Esophagus muscularis mucosa (tissue), 4 donors: ENCODE measurements at regions not wholly inside any gene's neighbourhood (a gene's known extent, or its start where the extent isn't known, plus 50 kb on each side); places are given as distances from the start of the nearest gene placed in this dataset.

Experiments used
- DNase-seq: peaks from one replicate; pipeline ENCODE4 v3.0.0-alpha.2; 2017; ENCODE audit errors: extremely low spot score
- H3K27ac ChIP-seq, 4 donors: fragments of 200-600 bp; sonication (generic); replicated peaks in 1 of 4; 1 replicate in 3 of 4; 2 replicates in 1 of 4; pipeline ENCODE4 v1.5.1; 2016 to 2019; ENCODE audit warnings: mild to moderate bottlenecking in 1 of 4
- H3K27me3 ChIP-seq, 4 donors: fragments of 200-600 bp; sonication (generic); one replicate each; pipeline versions ENCODE4 v1.5.1 to v1.6.0; 2016 to 2019
- H3K36me3 ChIP-seq, 4 donors: fragments of 200-600 bp; sonication (generic); one replicate each; pipeline ENCODE4 v1.5.1; 2016 to 2019
- H3K4me1 ChIP-seq, 4 donors: fragments of 200-600 bp; sonication (generic); one replicate each; pipeline ENCODE4 v1.5.1; 2016 to 2019
- H3K4me3 ChIP-seq, 4 donors: fragments of 200-600 bp; sonication (generic); 1 replicate in 2 of 4; 2 replicates in 2 of 4; pipeline ENCODE4 v1.5.1; 2016 to 2019; ENCODE audit warnings: mild to moderate bottlenecking in 4 of 4, moderate library complexity in 1 of 4
- H3K9me3 ChIP-seq, 4 donors: fragments of 200-600 bp; sonication (generic); 1 replicate in 3 of 4; 2 replicates in 1 of 4; pipeline ENCODE4 v1.5.1; 2016 to 2019
- EP300 ChIP-seq: sonication (generic); formaldehyde crosslinking; IDR thresholded peaks from one replicate; pipeline ENCODE4 v1.6.1; 2017; ENCODE audit warnings: antibody characterized with exemption
- POLR2A ChIP-seq: fragments of 450-650 bp; IDR thresholded peaks from one replicate; pipeline ENCODE4 v1.6.1; 2017; ENCODE audit warnings: antibody characterized with exemption, moderate library complexity, mild to moderate bottlenecking, low read depth
- POLR2AphosphoS5 ChIP-seq, 2 donors: sonication (generic); formaldehyde crosslinking; IDR thresholded peaks; one replicate each; pipeline ENCODE4 v1.6.1; 2017; ENCODE audit warnings: antibody characterized with exemption in 2 of 2
- WGBS: methylation state at CpG from one replicate; pipeline ENCODE4 v1.1.5; 2018; 5-methylcytosine and 5-hydroxymethylcytosine counted together
- intact Hi-C: fragments of 100-400 bp; cut with DNase I; formaldehyde crosslinking; loops from one replicate; pipeline ENCODE4 v1.15.1; 2023
- TF ChIP-seq, protein P1 (sequence below), 3 experiments: fragments of 200-600 bp in 2 of 3; fragments of 450-650 bp in 1 of 3; sonication (generic) in 2 of 3; IDR thresholded peaks; one replicate each; pipeline ENCODE4 v1.5.1; 2017 to 2019; ENCODE audit warnings: antibody characterized with exemption in 3 of 3, mild to moderate bottlenecking in 2 of 3, moderate library complexity in 1 of 3

DNA sequence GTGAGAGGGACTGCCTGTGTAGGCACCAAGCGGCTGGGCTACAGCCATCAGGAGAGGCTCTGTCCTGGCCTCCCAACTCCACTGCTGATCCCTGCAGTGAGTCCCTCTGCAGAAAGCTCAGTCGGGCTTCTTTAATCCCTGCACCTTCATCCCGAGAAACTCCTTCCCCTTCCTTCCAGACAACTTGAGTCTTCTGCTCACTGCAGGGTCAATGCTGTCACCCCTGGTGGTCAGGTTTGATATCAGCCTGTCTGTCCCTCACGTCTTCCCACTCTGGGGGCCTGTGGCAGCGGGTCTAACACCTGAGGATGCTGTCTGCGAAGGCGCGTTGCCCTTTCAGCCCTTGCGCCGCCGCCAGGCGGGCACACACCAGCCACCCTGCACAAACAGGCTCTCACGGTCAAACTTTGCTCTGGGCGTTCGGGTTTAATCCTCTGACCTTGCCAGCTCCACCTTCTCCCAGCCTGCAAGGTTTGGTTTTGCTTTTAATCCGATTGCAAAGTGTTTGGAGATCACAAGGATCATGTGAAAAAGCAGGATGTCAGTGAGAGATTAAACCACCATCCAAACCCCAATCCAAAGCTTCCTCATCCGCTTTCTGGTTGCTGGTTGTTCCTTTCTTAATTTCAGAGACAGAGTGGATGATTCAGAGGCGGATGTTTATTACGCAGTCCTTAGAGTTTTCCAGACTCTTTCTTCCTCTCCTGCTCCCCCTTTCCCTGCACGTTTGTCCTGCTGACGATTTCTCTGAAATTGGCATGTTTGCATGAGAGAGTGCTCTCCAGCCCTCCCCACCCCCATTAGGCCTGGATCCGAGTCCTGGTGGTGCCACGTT is 74.8 kb upstream of the SLC34A2 start:
- H3K4me1 ChIP-seq = no peaks in the 10 kb centered on the region
- H3K9me3 ChIP-seq = no peaks in the 10 kb centered on the region
- TF ChIP-seq POLR2AphosphoS5 (IDR thresholded peaks at IDR 0.05) (no peak), POLR2A (no peak), EP300 (no peak)
- TF ChIP-seq, protein P1, sequence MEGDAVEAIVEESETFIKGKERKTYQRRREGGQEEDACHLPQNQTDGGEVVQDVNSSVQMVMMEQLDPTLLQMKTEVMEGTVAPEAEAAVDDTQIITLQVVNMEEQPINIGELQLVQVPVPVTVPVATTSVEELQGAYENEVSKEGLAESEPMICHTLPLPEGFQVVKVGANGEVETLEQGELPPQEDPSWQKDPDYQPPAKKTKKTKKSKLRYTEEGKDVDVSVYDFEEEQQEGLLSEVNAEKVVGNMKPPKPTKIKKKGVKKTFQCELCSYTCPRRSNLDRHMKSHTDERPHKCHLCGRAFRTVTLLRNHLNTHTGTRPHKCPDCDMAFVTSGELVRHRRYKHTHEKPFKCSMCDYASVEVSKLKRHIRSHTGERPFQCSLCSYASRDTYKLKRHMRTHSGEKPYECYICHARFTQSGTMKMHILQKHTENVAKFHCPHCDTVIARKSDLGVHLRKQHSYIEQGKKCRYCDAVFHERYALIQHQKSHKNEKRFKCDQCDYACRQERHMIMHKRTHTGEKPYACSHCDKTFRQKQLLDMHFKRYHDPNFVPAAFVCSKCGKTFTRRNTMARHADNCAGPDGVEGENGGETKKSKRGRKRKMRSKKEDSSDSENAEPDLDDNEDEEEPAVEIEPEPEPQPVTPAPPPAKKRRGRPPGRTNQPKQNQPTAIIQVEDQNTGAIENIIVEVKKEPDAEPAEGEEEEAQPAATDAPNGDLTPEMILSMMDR (IDR thresholded peaks at IDR 0.05) = no peak
- no peak for DNase-seq
- H3K27me3 ChIP-seq = no peaks in the 10 kb centered on the region
- H3K27ac ChIP-seq = no peak overlapping the region
- WGBS = 78% methylated on average over 23 of the region's 23 CpGs
- intact Hi-C loops = no loop called here
- H3K4me3 ChIP-seq = no peak overlapping the region
- no peaks in the 10 kb centered on the region for H3K36me3 ChIP-seq

DNA sequence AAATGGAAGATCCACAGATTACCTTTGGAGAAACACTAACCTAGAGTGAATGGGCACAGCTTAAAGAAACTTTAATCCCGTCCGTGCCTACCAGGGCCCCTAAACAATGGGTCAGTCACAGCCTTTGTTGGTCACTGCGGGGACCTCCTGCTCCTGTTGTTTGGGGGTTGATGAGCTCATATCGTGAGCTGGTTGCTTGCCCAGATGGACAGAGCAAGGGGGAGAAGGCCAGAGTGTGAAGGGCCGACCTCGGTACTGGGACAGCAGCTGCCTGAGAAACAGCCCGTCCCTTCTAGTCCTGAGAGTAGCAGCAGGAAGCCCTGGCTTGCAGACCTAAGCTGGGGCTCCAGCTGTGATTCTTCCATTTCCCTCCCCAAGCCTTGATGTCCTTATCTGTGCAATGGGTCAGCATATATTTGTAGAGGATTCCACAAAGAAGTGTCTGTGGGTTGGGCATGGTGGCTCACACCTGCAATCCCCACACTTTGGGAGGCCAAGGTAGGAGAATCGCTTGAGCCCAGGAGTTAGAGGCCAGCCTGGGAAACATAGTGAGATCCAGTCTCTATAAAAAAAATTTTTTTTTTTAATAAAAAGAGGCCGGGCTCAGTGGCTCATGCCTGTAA is 69.6 kb upstream of the SLC34A2 start:
- no peaks in the 10 kb centered on the region for H3K36me3 ChIP-seq
- no peaks in the 10 kb centered on the region for H3K9me3 ChIP-seq
- no peak overlapping the region for H3K4me3 ChIP-seq
- no peaks in the 10 kb centered on the region for H3K4me1 ChIP-seq
- WGBS = 94% methylated on average over 5 of the region's 9 CpGs
- H3K27ac ChIP-seq = no peak overlapping the region
- H3K27me3 ChIP-seq = no peaks in the 10 kb centered on the region
- DNase-seq = no peak
- intact Hi-C loops = no loop called here
- TF ChIP-seq POLR2A (no peak), EP300 (no peak), POLR2AphosphoS5 (IDR thresholded peaks at IDR 0.05) (no peak)
- TF ChIP-seq, protein P1 (IDR thresholded peaks at IDR 0.05) = no peak

DNA sequence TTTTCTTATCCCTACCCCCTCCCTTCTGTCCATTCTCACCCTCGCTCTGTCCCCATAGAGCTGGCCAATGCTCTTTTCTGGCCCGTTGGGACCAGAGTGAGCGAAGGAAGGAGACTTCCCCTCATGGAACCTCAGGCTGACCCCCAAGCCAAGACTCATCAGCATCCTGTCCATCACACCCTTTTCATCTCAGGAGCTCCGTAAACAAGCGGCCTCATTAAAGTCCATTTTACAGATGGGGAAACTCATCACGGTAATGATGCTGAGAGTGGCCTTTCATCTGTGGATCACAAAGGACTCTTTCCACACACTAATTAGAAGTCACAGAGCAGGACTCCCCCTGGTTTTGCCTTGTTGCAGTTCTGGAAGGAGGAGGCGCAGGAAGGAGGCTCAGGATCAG is 67.4 kb upstream of the SLC34A2 start:
- Histone ChIP-seq H3K4me1 (no peaks in the 10 kb centered on the region), H3K27me3 (no peaks in the 10 kb centered on the region), H3K27ac (no peak overlapping the region), H3K9me3 (no peaks in the 10 kb centered on the region), H3K36me3 (no peaks in the 10 kb centered on the region), H3K4me3 (no peak overlapping the region)
- intact Hi-C loops = no loop called here
- 81% methylated on average over 7 of the region's 7 CpGs for WGBS
- DNase-seq = no peak
- TF ChIP-seq EP300 = no peak

DNA sequence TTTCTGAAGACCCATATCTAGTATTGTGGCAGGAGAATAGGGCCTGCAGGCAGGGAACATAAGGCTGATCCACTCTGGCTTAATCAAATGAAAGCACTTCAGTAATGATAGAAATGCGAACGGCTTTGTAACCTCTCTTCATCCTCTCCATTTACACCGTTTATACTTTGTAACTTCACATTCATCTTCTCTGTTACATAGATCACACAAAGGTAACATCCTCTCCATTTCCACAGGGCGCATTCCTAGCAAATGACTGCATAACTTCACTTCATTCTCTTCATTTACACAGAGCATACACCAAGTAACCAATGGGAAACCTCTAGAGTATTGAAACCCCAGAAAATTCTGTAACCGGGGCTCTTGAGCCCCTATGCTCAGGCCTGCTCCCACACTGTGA is 65.5 kb upstream of the SLC34A2 start:
- TF ChIP-seq, protein P1 (IDR thresholded peaks at IDR 0.05) = no peak
- TF ChIP-seq EP300 = no peak
- TF ChIP-seq POLR2A = no peak
- no peak for TF ChIP-seq POLR2AphosphoS5 (IDR thresholded peaks at IDR 0.05)
- no peaks in the 10 kb centered on the region for H3K4me1 ChIP-seq
- no peak for DNase-seq
- 72% methylated on average over 5 of the region's 5 CpGs for WGBS
- intact Hi-C loops = no loop called here
- H3K36me3 ChIP-seq = no peaks in the 10 kb centered on the region
- no peak overlapping the region for H3K27ac ChIP-seq
- no peaks in the 10 kb centered on the region for H3K27me3 ChIP-seq
- H3K4me3 ChIP-seq = no peak overlapping the region
- H3K9me3 ChIP-seq = no peaks in the 10 kb centered on the region

DNA sequence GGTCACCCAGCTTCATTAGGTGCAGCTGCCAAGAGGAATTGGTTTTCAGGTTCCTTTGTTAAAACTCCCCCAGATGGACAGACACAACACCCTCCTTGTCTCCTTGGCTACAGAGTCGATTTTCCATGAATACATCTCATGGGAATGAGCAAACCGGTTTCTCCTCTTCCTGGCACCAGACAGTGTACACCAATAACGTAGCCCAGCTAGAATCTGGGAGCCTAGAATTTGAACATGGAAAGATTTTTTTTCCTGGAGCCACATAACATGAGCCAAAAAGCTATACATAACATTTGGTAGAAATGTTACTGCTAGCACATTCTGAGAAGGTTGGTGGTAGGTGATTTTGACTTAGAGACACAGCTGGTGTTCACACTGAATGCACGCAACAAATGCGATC is 62.9 kb upstream of the SLC34A2 start:
- Histone ChIP-seq H3K27ac (no peak overlapping the region), H3K4me3 (no peak overlapping the region), H3K4me1 (no peaks in the 10 kb centered on the region), H3K9me3 (peaks cover 0 to 9% (median 6%) of the 10 kb centered on the region in 4 donors), H3K36me3 (no peaks in the 10 kb centered on the region), H3K27me3 (no peaks in the 10 kb centered on the region)
- no peak for DNase-seq
- intact Hi-C loops = no loop called here
- WGBS = 77% methylated on average over 5 of the region's 5 CpGs
- TF ChIP-seq POLR2AphosphoS5 (IDR thresholded peaks at IDR 0.05) (no peak), POLR2A (no peak)
